NCI-H146 treated with DMSO at 0.1 percent for 48 hours (cell line): ENCODE measurements at regions not wholly inside any gene's neighbourhood (a gene's known extent, or its start where the extent isn't known, plus 50 kb on each side); places are given as distances from the start of the nearest gene placed in this dataset.
"Not testable (repeated sequence)": the region's sequence is repeated elsewhere in the genome, so short reads cannot be mapped to it uniquely, and the experiment has no call there.

Experiments used
- DNase-seq: peaks from one replicate; lab custom pipeline; 2025; ENCODE audit not compliant: unreplicated experiment; lab: John Stamatoyannopoulos, UW

GRCh38 chr13:90455067-90455466, 892.4 kb upstream of the MIR17HG start:
- no peak for DNase-seq

- no peak for DNase-seq
These were observed 891.7 kb upstream of the MIR17HG start for GRCh38 chr13:90455823-90456222.

GRCh38 chr13:90461398-90461797, 886.1 kb upstream of the MIR17HG start:
- no peak for DNase-seq

GRCh38 chr13:90477216-90477615, 870.3 kb upstream of the MIR17HG start:
- no peak for DNase-seq

GRCh38 chr13:90483906-90484305, 863.6 kb upstream of the MIR17HG start:
- DNase-seq: no peak

- no peak for DNase-seq
These were observed 862.1 kb upstream of the MIR17HG start for GRCh38 chr13:90485436-90485835.

- DNase-seq: no peak
These were observed 854.6 kb upstream of the MIR17HG start for GRCh38 chr13:90492872-90493271.

GRCh38 chr13:90493667-90494066, 853.8 kb upstream of the MIR17HG start:
- DNase-seq: no peak

GRCh38 chr13:90494849-90495248, 852.6 kb upstream of the MIR17HG start:
- not testable (repeated sequence) for DNase-seq

- no peak for DNase-seq
These were observed 849.4 kb upstream of the MIR17HG start for GRCh38 chr13:90498096-90498495.

- no peak for DNase-seq
These were observed 848.7 kb upstream of the MIR17HG start for GRCh38 chr13:90498816-90499215.

- no peak for DNase-seq
These were observed 846.9 kb upstream of the MIR17HG start for GRCh38 chr13:90500569-90500968.

GRCh38 chr13:90502153-90502552, 845.3 kb upstream of the MIR17HG start:
- DNase-seq: no peak

GRCh38 chr13:90502762-90503161, 844.7 kb upstream of the MIR17HG start:
- no peak for DNase-seq

GRCh38 chr13:90510319-90510718, 837.2 kb upstream of the MIR17HG start:
- no peak for DNase-seq

GRCh38 chr13:90511903-90512302, 835.6 kb upstream of the MIR17HG start:
- DNase-seq: no peak

- DNase-seq: not testable (repeated sequence)
These were observed 832.8 kb upstream of the MIR17HG start for GRCh38 chr13:90514712-90515111.

- no peak for DNase-seq
These were observed 829.1 kb upstream of the MIR17HG start for GRCh38 chr13:90518417-90518816.

- DNase-seq: no peak
These were observed 828.3 kb upstream of the MIR17HG start for GRCh38 chr13:90519157-90519556.

- no peak for DNase-seq
These were observed 820.8 kb upstream of the MIR17HG start for GRCh38 chr13:90526711-90527110.

- no peak for DNase-seq
These were observed 815.7 kb upstream of the MIR17HG start for GRCh38 chr13:90531744-90532143.

GRCh38 chr13:90532861-90533492, 814.5 kb upstream of the MIR17HG start:
- DNase-seq: no peak

- DNase-seq: no peak
These were observed 813.6 kb upstream of the MIR17HG start for GRCh38 chr13:90533866-90534265.
